ENCODE measurements at regions not wholly inside any gene's neighbourhood (a gene's known extent, or its start where the extent isn't known, plus 50 kb on each side); places are given as distances from the start of the nearest gene placed in this dataset.

DNA sequence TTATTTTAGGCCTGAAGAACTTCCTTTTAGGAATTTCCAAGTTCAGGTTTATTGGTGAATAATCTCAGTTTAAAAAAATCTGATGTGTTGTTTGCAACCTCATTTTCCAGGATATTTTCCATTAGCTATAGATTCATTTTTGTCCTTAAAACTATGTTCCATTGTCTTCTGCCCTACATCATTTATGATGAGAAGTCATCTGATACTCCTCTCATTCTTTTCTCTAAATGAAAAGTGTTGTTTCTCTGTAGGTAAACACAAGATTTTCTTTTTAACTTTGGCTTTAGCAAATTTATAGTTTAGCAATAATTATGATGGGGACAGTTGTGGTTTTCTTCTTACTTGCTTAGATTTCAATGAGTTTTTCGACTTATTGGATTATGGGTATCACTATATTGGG lies 427.3 kb downstream of the DCDC2C start:
- Mint-ChIP-seq H3K4me1 (no peaks in the 10 kb centered on the region), H3K27me3 (ENCODE audit: insufficient read depth, low read depth) (no peaks in the 10 kb centered on the region), H3K36me3 (no peaks in the 10 kb centered on the region), H3K27ac (no peak overlapping the region), H3K4me3 (no peak overlapping the region), H3K9me3 (peaks cover 24% of the 10 kb centered on the region)
- H3K36me3 ChIP-seq, result peaks cover 6% of the 10 kb centered on the region
- no peaks in the 10 kb centered on the region for H3K4me1 ChIP-seq
- H3K9me3 ChIP-seq (ENCODE audit: low read depth), result peaks cover 7% of the 10 kb centered on the region
- no peak for TF ChIP-seq EZH2phosphoT487 (IDR thresholded peaks at IDR 0.05)
- TF ChIP-seq, protein P1, sequence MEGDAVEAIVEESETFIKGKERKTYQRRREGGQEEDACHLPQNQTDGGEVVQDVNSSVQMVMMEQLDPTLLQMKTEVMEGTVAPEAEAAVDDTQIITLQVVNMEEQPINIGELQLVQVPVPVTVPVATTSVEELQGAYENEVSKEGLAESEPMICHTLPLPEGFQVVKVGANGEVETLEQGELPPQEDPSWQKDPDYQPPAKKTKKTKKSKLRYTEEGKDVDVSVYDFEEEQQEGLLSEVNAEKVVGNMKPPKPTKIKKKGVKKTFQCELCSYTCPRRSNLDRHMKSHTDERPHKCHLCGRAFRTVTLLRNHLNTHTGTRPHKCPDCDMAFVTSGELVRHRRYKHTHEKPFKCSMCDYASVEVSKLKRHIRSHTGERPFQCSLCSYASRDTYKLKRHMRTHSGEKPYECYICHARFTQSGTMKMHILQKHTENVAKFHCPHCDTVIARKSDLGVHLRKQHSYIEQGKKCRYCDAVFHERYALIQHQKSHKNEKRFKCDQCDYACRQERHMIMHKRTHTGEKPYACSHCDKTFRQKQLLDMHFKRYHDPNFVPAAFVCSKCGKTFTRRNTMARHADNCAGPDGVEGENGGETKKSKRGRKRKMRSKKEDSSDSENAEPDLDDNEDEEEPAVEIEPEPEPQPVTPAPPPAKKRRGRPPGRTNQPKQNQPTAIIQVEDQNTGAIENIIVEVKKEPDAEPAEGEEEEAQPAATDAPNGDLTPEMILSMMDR (IDR thresholded peaks at IDR 0.05), result no peak
- no peak for TF ChIP-seq EZH2 (IDR thresholded peaks at IDR 0.05)
- H3F3A ChIP-seq (ENCODE audit: low read depth), result no peaks in the 10 kb centered on the region
- H3K9ac ChIP-seq, result no peak overlapping the region
- H3K4me2 ChIP-seq, result no peak overlapping the region
- no peak overlapping the region for H3K4me3 ChIP-seq
- H3K27ac ChIP-seq, result no peak overlapping the region
- no peak overlapping the region for H2AFZ ChIP-seq (replicated peaks)
- H3K27me3 ChIP-seq, result no peaks in the 10 kb centered on the region
- no peaks in the 10 kb centered on the region for H3K79me2 ChIP-seq (ENCODE audit: low read depth)
- no peak for DNase-seq (ENCODE audit: low spot score)
- H4K20me1 ChIP-seq (ENCODE audit: low read depth), result no peaks in the 10 kb centered on the region

DNA sequence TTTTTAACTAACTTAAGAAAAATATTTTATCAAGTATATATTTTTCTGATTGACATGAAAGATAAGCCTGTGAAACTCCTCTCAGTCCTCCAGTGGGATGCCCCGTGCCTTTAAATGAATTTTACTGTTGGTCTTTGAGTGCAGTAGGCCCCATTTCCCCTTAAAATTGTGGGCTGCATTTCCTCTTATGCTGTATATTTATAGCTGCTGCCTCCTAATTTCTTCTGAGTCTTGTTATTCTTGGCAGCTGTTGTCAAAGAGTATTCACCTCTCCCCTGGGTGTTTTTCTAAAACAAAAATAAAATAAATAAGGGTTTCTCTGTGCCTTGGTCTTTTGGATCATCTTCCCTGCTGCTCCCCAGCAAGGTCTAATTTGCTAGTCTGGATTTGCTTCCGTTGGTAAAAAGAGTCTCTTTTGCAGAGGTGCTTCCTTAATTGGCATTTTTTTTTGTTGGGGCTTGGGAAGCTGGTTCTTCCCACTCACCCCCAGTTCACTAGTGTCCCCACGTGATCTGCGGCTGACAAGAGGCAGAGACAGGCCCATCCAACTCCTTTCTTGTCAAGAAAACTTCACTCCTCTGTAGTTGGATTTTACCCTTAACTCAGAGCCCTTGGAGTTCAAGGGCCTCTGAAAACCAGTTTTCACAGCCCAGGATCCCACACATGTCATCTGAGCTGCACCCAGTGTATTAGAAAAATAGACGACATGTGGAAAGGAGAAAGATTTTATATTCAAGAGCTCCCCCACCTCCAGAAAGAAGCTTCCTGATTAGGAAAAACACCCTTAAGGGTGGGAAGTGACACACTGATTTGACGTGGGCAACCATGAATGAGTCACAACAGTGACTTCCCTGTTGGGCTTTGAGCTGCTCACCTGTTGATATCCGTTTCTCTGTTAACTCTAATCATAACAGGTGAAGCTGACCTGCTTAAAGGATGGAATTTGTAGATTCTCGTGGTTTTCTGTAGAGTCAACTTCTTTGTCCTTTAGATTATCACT lies 431.5 kb downstream of the DCDC2C start:
- Histone ChIP-seq H3K4me3 (no peak overlapping the region), H3K9ac (no peak overlapping the region), H3K4me2 (no peak overlapping the region), H3K27ac (no peak overlapping the region), H3K79me2 (ENCODE audit: low read depth) (no peaks in the 10 kb centered on the region), H4K20me1 (ENCODE audit: low read depth) (no peaks in the 10 kb centered on the region), H2AFZ (replicated peaks) (no peak overlapping the region), H3K4me1 (no peaks in the 10 kb centered on the region), H3K9me3 (ENCODE audit: low read depth) (peaks cover 7% of the 10 kb centered on the region), H3F3A (ENCODE audit: low read depth) (no peaks in the 10 kb centered on the region), H3K27me3 (no peaks in the 10 kb centered on the region), H3K36me3 (peaks cover 6% of the 10 kb centered on the region)
- H3K36me3 Mint-ChIP-seq, result no peaks in the 10 kb centered on the region
- no peaks in the 10 kb centered on the region for H3K27me3 Mint-ChIP-seq (ENCODE audit: insufficient read depth, low read depth)
- peaks cover 2% of the 10 kb centered on the region for H3K4me1 Mint-ChIP-seq
- TF ChIP-seq EZH2phosphoT487 (IDR thresholded peaks at IDR 0.05) (no peak), EZH2 (IDR thresholded peaks at IDR 0.05) (no peak)
- TF ChIP-seq, protein P1 (IDR thresholded peaks at IDR 0.05), result no peak
- DNase-seq (ENCODE audit: low spot score), result no peak
- H3K4me3 Mint-ChIP-seq, result no peak overlapping the region
- peaks cover 18% of the 10 kb centered on the region for H3K9me3 Mint-ChIP-seq
- H3K27ac Mint-ChIP-seq, result no peak overlapping the region

DNA sequence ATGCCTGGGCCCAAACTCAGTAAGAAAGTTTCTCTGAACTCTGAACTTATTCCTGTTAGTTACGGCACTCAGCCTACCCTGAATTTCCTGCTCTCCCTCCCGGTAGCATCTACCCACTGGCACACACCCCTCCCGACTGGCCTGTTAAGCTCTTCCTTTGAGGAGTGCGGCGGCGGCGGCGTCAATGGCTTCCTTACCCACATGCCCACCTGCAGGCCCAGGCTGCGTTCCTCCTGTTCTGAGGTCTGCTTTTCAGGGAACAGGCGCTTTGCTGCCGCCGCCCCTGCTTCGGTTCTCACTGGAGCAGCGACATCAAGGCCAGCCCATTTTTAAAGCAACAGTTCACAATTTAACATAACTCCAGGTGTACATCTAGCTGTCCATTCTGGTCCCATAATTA lies 432.4 kb downstream of the DCDC2C start:
- H3K27ac Mint-ChIP-seq, result no peak overlapping the region
- Histone ChIP-seq H3K27ac (no peak overlapping the region), H3K4me1 (no peaks in the 10 kb centered on the region), H3F3A (ENCODE audit: low read depth) (no peaks in the 10 kb centered on the region), H3K36me3 (peaks cover 6% of the 10 kb centered on the region), H4K20me1 (ENCODE audit: low read depth) (no peaks in the 10 kb centered on the region), H3K27me3 (no peaks in the 10 kb centered on the region), H3K4me3 (no peak overlapping the region), H3K4me2 (no peak overlapping the region), H3K9ac (no peak overlapping the region), H3K9me3 (ENCODE audit: low read depth) (peaks cover 7% of the 10 kb centered on the region), H2AFZ (replicated peaks) (no peak overlapping the region), H3K79me2 (ENCODE audit: low read depth) (no peaks in the 10 kb centered on the region)
- peaks cover 15% of the 10 kb centered on the region for H3K9me3 Mint-ChIP-seq
- no peak overlapping the region for H3K4me3 Mint-ChIP-seq
- no peak for DNase-seq (ENCODE audit: low spot score)
- no peaks in the 10 kb centered on the region for H3K36me3 Mint-ChIP-seq
- peaks cover 9% of the 10 kb centered on the region for H3K4me1 Mint-ChIP-seq
- H3K27me3 Mint-ChIP-seq (ENCODE audit: insufficient read depth, low read depth), result no peaks in the 10 kb centered on the region
- TF ChIP-seq, protein P1 (IDR thresholded peaks at IDR 0.05), result no peak
- TF ChIP-seq EZH2phosphoT487 (IDR thresholded peaks at IDR 0.05), result no peak
- no peak for TF ChIP-seq EZH2 (IDR thresholded peaks at IDR 0.05)

All from neural progenitor cell (in vitro differentiated cells).